GM19324 (cell line): ENCODE measurements at regions not wholly inside any gene's neighbourhood (a gene's known extent, or its start where the extent isn't known, plus 50 kb on each side); places are given as distances from the start of the nearest gene placed in this dataset.

Source experiments
- ATAC-seq: cut with Tn5 transposase; IDR thresholded peaks from one replicate; pipeline ENCODE4 v1.9.1; 2021; ENCODE audit warnings: mild to moderate bottlenecking, moderate library complexity; ENCODE audit not compliant: unreplicated experiment, low FRiP score

DNA sequence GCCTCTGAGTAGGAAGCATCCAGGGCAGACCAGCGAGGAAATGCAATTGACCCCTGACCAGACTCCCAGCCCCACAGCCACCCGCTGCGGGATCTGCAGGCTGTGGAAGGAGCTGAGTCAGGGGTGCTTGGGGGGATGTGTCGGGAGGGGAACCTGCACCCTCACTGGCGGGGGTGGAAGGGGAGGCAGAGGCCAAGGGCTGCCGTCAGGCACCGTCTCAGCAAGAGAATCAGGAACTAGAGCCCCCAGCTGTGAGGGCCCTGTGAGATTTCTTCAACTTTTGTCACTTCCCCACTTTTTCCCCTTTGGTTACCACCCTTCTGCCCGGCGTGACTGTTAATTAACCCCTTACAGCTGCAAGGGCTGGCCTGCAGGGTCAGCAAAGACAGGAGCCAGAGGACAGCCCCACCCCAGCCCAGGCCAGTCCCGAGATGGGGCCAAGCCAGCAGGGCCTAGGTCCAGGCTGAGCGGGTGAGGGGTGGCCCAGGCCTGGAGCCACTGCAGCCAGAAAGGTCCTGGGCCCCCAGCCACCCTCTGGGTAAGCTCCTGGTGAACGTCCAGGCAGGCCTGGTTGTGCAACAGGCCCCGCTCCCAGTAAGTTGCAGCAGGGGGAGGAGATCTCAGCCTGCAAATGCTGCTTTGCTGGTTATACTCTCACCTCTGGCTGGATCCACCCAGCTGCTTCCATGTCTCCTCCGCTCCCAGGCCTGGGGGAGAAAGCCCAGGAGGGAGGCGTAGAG lies 147.0 kb upstream of the ID2 start:
- no peak for ATAC-seq

DNA sequence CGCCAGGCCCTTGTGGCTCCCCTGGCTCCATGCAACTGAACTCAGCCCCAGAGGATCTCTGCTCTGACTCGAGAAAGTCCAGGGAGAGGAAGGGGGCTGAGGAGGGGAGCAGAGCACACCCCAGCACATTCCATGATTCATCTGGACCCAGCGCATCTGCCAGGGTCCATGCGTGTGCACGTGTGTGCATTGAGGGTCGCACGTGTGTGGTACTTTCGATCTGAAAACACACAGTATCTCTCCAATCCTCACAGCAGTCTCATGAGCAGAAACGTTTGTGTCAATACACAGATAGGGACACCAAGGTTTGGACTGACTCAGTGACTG lies 146.4 kb upstream of the ID2 start:
- ATAC-seq: no peak

DNA sequence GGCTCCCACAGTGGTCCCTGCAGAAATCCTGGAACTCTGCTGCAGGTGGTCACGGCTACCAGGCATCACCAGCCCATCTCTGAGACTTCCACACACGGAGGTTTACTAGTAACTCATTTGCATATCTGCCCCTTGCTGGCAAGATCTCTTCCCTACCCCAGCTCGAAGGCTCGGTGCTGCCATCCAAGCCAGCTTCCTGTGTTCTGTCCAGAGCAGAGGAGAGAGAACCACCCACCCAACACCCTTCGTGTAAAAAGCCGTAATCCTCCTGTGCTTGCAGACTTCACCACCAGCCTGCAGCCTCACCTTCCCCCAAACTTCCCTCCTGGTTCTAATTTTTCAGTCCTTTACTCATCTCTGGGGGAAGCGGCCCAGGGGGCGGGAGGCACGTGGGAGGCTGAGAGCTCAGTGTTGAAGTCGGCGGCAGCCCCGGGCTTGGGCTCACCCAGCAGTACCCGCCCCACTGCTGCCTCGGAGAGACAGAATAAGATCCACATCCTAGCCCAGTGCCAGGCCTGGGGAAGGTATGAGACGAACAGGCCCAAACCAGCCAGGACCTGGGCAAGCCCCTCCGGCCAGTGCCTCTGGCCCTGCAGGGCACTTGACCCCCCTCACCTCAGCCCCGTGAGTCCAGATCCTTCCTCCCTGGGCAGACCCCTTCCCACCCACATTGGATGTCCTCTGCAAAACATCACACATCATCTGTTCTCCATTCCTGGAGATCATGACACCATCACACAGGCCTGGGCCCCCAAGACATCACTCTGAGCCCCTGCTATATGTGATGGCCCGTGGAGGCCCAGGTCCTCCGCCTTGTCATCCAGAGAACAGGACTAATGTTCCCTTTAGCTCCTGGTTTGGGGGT lies 145.8 kb upstream of the ID2 start:
- ATAC-seq: no peak

DNA sequence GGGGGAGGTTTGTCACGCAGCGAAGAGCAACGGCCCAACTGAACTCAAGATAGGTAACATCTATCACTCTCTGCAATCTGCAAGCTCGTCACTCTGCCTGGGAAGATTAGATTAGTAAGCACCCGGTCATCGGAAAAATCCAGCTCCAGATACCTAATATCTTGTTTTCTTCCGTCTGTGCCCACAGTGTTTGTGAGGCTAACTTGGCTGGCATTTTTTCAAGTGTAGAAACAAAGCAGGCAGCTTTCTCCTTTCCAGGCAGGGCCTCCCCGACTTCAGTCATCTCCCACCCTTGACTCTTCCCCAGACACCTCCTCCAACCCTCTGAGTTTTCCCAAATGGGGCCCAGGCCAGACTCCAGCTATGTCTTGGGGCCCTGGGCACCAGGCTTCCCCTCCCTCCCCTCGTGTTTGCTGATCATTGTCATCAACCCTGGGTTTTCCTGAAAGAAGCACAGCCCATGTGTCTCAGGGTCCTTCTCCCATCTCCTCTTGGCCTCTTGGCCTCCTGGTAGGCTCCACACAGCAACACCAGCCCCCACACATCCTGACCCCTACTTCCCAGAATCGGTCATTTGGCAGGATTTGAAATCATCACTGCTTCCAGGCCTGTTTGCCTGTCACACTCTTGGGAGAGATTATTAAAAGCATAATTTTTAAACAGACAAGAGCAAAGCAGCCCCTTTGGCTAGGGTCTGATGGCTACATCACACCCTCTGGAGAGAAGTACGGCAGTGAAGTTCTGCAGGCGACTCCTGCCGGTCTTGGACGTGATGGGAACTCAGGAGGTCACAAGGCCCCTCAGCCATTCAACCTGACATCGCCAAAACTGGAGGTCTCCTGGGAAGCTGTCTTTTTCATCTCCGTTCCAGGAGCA lies 144.9 kb upstream of the ID2 start:
- ATAC-seq: no peak

DNA sequence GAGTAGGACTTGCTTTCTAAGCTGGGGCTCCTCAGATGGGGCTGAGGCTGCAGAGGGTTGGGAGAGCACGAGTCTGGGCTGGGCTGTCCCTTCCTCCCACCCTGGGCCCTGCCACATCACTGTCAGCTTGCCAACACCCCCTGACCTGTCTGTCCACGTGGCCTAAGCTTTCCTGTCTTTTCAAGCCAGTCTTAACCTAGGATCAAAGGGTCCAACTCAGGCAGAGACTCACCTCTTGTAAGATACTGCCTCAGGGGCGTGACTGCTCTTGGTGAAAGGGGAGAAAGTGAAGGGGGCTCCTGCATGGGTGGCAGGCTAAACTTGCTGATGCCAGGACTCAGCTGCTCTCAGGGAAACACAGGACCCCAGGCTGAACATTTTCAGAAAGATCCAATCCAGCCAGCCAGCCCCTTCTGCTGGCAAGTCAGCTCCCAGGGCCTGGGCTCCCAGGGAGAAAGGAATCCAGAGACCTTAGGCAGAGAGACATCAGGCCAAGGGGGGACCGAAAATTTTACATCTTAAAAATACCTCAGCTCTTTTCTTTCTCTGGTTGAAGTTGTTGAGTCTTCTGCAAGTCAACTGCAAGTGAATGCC lies 144.2 kb upstream of the ID2 start:
- no peak for ATAC-seq

DNA sequence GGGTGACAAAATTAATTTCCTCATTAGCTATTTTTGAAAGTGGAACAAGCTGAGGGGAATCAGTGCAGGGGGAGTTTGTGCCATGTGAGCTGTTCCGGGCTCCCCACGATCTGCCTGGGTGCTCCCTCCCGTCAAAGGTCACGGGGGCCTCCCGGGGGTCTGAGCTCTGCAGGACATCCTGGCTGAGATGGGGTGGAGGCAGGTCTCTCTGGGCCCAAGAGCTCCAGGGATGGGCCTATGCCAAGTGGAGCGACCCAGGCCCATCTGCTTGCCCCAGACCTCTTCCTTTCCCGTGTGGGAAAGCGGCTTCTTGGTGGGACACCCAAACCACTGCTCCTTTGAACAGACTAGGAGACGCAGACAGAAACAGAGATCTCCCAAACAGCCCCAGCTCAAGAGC lies 143.3 kb upstream of the ID2 start:
- ATAC-seq: no peak

DNA sequence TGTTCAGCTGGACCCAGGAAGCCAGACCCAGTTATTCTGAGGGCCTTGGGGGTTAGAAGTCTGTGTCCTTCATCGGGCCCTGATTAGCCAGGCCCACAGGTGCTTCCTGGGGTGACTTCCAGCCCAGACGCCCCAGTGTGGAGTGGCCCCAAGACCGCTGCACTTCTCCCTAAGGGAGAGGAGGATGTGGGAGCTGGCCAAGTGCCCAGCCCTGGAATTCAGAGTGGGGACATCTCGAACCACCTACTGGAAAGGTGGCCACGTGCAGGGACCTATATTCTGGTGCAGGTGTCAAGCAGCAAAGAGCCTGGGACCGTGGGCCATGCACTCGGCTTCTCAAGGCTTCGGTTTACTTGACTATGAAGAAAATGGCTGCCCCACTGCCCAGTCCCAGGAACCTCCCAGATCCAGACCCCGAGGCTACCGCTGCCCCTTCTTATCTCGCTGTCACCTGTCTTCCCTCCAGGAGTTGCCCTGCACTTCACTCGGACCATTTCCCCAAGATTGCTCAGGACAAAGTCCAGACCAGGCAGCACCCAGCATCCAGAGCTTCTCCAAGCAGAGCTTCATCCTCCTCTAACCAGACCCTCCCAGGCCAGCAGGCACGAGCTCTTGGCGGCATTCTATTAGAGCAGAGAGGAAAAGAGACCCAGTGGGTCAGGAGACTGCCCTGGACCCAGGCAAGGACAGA lies 142.8 kb upstream of the ID2 start:
- ATAC-seq: no peak

DNA sequence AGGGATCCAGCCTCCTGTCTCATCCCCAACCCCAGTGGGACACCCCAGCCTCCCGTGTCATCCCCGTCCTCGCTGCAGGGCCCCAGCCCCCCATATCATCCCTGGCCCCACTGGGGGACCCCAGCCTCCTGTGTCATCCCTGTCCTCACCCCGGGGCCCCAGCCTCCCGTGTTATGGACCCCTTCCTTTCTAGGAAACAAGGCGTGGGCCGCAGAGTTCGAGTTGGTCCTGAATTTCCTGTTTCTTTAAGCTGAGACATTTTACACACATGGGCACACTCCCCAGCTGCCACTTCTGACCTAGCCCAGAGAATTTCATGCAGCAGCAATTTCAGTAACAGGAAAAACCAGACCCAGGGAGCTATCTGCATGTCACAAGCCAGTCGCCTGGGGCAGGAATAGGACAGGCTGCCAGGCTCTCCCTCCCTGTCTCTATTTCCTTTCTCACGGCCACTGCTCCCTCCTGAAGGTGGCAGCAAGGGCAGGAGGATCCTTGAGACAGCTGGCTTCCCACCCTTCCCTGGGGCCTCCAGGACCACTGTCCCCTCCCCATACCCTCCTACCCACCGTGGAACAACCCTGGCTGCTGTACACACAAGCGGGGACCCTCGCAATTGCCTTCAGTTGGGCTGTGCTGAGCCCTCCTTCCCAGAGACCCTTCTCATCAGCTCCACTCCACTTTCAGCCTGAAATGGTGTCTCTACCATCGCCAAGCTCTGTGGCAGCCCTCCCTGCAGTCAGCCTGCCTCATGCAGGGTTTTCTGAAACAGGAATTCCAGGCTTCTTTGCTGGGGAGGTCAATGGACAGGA lies 141.9 kb upstream of the ID2 start:
- no peak for ATAC-seq

DNA sequence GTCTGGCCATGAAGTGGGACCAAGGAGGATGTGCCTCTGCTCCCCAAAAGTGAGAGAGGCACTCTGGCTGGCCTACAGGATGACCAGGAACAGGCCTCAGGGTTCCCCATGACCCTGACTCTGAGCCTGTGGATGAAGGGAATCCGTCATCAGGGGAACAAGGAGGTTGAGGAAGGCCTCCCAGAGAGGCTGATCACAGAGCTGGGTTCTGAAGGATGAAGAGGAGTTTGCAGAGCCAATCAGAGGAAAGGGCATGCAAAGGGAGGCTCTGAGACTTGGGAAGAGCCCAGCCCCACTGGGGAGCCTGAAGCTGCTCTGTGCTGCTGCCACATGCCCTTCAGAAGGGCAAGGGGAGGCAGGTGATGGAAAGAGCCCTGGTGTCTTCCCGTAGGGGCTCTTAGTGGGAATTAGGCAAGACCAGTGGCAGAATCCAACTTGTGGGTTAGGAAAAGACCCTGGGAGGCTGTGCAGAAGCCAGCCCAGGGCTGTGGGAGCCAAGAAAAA lies 141.3 kb upstream of the ID2 start:
- ATAC-seq: no peak

DNA sequence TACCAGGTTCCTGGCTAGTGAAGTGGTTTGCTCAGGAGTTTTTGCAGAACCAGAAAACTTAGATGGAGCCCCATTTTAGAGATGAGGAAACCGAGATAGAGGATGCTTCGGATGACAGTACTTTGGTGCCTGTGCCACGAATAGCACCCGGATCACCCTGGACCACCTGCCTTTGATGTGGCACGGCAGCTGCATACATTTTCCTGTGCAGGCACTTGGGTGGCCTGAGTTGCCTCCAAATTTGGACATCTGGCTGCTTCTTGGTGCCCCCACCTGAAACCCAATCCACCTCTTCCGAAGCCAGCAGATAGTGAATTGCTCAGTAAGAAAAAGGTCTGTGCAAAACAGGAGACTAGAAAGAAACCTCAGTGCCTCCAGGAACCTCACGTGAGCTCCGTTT lies 140.6 kb upstream of the ID2 start:
- no peak for ATAC-seq

DNA sequence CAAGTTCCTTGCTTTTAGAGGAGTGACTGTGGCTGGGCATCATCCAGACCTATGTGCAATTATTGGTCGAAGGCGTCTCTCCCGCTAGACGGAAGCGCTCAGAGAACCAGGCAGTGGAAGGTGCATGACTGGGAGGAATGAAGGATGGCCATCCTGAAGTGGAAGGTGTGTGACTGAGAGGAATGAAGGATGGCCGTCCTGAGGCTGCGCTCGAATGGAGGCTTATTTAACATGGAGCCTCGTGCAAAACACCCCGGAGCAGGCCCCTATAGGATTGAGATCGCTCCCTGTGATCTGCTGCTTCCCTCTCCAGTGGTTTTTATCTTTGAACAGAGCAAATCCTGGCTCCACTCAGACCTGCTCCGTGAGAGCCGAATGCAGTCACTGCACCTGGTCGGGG lies 140.2 kb upstream of the ID2 start:
- ATAC-seq: no peak

DNA sequence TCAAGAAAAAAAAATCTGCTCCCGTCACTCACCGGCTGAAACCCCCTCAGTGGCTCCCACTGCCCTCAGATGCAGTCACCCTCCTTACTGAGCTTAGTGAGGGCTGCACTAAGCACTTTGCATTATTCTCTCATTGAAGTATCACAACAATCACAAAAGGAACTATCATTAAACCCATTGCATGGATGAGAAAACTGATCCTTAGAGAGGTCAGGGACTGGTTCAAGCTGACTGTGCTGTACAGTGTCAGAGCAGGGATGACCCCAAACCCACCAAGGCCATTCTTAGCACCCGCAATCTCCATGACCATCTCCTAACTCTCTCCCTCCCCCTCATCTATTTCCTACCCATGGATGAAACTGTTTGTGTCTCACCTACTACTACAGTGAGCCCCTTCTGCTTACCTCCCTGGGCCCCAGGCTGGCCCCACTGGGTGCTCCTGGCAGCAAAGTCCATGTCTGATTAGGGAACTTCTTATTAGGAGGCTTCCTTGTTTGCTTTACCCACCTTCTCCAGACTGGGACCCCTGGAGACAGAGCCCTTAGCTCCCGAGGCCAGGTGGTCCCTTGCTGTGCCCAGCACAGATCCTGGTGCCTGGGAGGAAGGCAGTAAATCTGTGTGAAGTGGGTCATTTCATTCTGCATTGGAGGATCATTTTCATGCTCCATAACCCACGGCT lies 139.3 kb upstream of the ID2 start:
- ATAC-seq: no peak

DNA sequence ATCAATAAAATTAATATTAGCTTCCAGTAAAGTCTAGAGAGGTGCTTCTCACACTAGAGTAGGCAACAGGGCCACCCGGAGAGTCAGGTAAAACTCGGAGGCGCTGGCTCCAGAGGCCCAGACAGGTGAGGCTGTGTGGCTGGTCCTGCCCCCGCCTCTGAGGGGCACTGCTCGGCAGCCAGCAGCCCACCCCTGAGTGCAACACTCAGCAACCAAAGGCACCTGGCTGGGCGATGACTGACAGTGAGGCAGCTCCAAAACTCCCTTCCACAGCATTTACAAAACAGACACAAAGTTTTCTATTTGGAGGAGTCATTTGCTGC lies 138.8 kb upstream of the ID2 start:
- ATAC-seq: peak; percentile 3

DNA sequence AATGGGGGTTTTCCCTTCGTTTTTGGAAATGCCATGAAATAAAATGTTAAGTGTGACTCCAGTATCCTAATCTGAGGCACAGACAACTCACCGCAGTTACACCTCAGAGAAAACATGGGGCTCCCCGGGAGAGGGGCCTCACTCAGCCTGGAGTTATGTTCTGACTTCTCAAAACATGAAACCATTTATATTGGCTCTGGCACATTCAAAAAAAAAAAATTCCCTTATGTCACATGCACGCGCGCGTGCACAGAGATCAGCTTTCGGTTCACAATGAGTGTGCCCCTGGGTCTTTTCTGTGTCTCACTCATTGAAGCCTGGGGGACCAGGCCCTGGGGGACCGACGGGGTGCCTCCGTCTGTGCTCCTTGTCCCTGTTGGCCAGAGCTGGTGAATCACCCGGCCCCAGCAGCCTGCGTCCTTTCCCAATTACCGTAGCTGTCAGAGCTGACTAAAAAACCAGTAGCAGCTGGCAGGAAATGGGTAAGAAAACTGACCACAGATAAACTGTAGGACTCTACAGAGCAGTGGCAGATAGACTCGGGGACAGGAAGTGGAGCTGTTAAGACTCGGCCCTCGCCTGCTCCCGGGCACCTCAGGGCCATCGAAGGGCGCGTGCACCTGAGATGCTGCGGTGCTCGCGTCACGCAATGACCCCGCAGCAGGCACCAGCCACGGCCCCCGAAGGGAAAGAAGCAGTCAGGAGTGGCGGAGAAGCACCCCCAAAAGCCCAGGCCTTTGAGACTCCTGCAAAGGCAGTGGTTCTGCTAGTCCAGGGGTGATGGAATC lies 138.3 kb upstream of the ID2 start:
- ATAC-seq: peak; percentile 75

DNA sequence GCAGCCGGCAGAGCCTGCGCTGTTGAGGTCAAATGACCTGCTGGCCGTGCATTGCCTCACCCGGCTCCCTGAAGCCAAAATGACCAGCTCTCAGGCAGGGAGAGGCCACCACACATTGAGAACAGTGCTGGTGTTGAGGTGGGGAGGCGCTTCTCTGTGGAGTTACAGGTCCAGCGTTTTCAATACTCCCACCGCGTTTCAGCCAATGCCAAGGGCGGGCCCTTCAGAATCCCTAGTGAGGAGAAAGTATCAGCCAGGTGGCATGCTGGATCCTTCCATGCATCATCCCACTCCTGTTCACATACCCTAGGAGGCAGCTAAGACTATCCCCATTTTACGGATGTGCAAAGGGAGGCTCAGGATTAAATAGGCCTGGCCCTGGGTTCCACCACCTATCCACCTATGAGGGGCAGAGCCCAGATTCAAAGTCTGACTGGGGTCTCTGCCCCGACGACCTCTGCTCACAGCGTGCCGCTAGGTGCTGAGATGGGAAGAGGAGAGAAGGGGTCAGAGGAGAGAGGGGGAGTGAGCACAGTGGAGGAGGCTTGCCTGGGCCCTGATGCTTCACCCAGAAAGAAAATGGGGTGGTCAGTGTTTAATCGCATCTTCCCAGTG lies 137.6 kb upstream of the ID2 start:
- no peak for ATAC-seq

DNA sequence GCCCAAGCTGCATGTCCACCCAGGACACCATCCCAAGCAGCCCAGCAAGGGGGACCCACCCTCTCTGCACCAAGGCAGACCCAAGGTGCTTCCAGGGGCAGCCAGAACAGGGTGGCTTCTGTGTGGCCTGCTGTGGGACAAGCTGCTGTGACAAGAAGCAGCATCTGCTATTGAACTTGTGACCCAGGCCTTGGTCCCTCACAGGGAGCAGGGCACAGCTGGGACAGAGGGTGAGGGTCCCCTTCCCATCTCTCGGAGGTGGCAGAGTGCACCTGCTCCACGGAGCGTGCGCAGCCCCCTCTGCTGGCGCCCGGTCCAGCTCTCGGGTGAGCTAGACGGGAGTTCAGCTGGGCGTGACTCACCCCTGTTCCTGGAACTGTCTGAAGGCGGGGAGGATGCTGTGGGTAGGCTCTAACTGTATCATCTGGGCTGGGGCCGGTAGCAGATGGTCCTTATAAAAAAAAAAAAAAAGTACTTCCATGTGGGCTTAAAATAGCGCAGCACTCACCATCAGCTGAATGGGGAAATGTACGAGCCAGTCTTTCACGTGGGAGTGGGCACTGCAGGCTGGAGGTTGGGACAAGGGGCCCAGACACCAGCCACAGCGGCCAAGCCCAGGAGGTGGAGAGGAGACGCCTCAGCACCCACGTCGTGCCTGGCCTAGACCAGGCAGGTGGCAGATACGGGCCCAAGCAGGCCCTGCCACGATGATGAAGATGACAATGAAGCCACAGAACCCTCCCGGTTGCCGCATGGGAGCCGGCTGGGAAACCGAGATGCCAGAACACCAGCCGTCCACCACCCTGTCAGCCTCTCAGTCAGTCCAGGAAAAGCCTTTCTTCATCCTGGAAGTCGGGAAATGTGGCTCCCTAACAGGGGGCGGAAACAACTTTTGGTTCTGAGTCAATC lies 136.8 kb upstream of the ID2 start:
- peak; percentile 31 for ATAC-seq
